BLaER1 treated with 17β-estradiol and CSF1 and Interleukin-3, amounts not matched to agents 10 nM and 100 nM (cell line): ENCODE measurements at regions not wholly inside any gene's neighbourhood (a gene's known extent, or its start where the extent isn't known, plus 50 kb on each side); places are given as distances from the start of the nearest gene placed in this dataset.

Experiments used
- H3K27ac ChIP-seq, 11 experiments: shearing (Covaris generic); formaldehyde crosslinking; 2 replicates each; pipeline ENCODE4 v1.8.1; 2022
- H3K27me3 ChIP-seq, 11 experiments: shearing (Covaris generic); formaldehyde crosslinking; 2 replicates each; pipeline ENCODE4 v1.8.1; 2022
- H3K36me3 ChIP-seq, 11 experiments: shearing (Covaris generic); formaldehyde crosslinking; 2 replicates each; pipeline ENCODE4 v1.8.1; 2022
- H3K4me1 ChIP-seq, 10 experiments: shearing (Covaris generic); formaldehyde crosslinking; 2 replicates each; pipeline ENCODE4 v1.8.1; 2022
- H3K4me2 ChIP-seq, 11 experiments: shearing (Covaris generic); formaldehyde crosslinking; 2 replicates each; pipeline ENCODE4 v1.8.1; 2022
- H3K4me3 ChIP-seq, 10 experiments: shearing (Covaris generic); formaldehyde crosslinking; 2 replicates each; pipeline ENCODE4 v1.8.1; 2022
- H3K9ac ChIP-seq, 11 experiments: shearing (Covaris generic); formaldehyde crosslinking; 2 replicates each; pipeline ENCODE4 v1.8.1; 2022
- H3K9me3 ChIP-seq, 11 experiments: shearing (Covaris generic); formaldehyde crosslinking; replicated peaks in 1 of 11; 2 replicates each; pipeline ENCODE4 v1.8.1; 2022
- H4K20me1 ChIP-seq, 11 experiments: shearing (Covaris generic); formaldehyde crosslinking; 2 replicates each; pipeline ENCODE4 v1.8.1; 2022
- Cebpa-rat ChIP-seq, 11 experiments: shearing (Covaris generic); IDR thresholded peaks; 2 replicates each; pipeline ENCODE4 v1.8.1; 2022

DNA sequence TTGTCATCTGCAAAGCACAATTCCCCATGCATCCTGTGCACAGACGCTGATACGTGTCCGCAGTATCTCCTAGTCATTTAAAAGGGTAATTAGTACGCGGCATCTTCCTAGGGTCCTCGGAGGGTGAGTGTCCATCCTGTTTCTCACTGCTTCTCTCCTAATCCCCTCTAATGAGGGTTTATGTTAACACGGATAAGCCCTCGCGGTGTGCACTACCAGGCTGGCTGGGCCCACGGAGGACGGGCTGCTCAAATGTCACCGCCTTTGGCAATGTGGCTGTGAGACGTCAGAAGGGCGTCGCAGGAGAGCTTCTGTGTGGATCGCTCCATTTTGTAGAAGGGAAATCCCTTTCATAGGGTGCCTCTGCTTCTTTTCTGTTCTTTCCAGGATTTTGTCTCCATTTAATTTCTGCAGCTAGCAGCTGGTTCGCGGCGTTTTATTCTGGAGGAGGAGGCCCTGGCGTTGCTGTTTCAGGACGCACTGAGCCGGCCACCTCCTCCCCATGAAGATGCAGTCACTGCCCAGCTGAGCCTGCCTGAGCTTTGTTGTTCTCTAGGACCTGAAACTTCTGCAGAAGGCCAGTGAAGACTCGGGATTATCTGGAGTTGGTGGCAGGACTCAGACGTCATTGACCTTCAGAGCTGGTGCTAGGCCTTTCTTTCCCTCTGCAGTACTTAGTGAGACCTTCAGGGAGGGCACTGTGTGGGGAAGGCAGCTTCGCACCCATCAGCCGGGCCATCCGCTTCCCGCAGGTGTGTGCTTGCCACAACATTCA lies 326.1 kb upstream of the IRX1 start:
- H3K27me3 ChIP-seq: no peaks in the 10 kb centered on the region
- no peak overlapping the region for H3K4me3 ChIP-seq

DNA sequence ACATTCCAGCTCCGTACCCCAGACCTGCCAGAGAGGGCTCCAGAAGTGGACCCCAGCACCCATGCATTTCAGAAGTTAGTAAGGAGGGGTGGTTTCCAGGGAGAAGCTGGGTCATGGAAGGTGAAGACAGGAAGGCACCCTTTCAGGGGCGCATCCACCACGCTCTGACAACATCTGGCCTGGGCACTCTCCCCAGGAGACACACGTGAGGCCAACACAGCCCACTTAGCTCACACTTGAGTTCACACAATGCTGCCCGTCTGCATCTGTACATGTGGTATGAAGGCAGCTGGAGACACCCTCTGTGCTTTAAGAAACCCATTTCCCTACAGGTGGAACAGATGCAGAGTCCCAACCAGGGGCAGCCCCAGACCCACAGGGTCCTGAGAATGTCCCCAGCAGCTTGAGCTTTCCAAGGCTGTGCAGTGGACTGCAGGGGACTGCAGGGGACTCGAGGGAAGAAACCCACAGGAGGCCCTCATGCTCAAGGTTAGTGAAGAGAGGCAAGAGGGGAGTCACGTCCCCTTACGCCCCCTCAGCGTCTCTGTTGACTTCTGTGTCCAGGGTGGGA lies 326.8 kb upstream of the IRX1 start:
- H3K27ac ChIP-seq: no peak overlapping the region
- no peak for TF ChIP-seq Cebpa-rat (IDR thresholded peaks at IDR 0.05)

More for the DNA sequence above, 326.1 kb upstream of the IRX1 start:
- H3K4me2 ChIP-seq: no peak overlapping the region
- no peaks in the 10 kb centered on the region for H3K36me3 ChIP-seq
- no peak overlapping the region for H3K9ac ChIP-seq
- no peaks in the 10 kb centered on the region for H3K9me3 ChIP-seq
- no peaks in the 10 kb centered on the region for H4K20me1 ChIP-seq
- no peak overlapping the region for H3K27ac ChIP-seq
- H3K4me1 ChIP-seq: peaks cover 0 to 19% (median 13%) of the 10 kb centered on the region in 10 experiments; a peak in 13 of 20 replicates
- no peak for TF ChIP-seq Cebpa-rat (IDR thresholded peaks at IDR 0.05)

DNA sequence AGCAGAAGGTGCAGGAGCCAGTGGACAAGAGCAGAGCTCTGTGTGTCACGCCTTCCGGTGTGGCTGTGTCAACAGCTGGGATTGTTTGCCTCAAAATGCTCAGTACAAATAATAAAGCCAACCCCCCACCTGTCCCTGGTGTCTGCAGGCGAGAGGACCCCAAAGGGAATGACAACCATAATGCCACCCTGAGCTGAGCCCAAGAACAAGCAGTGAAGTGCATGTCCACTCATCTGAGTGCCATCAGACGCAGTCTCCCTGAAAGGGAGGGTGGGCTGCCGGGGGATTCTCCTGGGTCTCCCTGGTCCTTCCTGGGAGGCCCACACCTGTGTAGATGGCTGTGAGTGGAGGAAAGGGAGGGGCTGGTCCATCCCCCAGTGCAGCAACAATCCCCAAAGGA lies 328.8 kb upstream of the IRX1 start:
- Histone ChIP-seq H3K27me3 (no peaks in the 10 kb centered on the region), H3K9me3 (peaks cover 0 to 10% (median 2%) of the 10 kb centered on the region in 11 experiments; a peak in 5 of 22 replicates), H3K4me1 (peaks cover 0 to 19% (median 13%) of the 10 kb centered on the region in 10 experiments; a peak in 13 of 20 replicates), H4K20me1 (no peaks in the 10 kb centered on the region), H3K4me3 (no peak overlapping the region), H3K4me2 (no peak overlapping the region), H3K9ac (no peak overlapping the region), H3K27ac (no peak overlapping the region), H3K36me3 (no peaks in the 10 kb centered on the region)
- TF ChIP-seq Cebpa-rat (IDR thresholded peaks at IDR 0.05): no peak

More for the DNA sequence above, 326.8 kb upstream of the IRX1 start:
- Histone ChIP-seq H3K9me3 (no peaks in the 10 kb centered on the region), H3K4me3 (no peak overlapping the region), H3K9ac (no peak overlapping the region), H4K20me1 (no peaks in the 10 kb centered on the region), H3K27me3 (no peaks in the 10 kb centered on the region), H3K4me1 (peaks cover 0 to 19% (median 13%) of the 10 kb centered on the region in 10 experiments; a peak in 13 of 20 replicates), H3K36me3 (no peaks in the 10 kb centered on the region), H3K4me2 (peak overlapping the region in 8 of 11 experiments; percentile 20 to 59 (median 46); a peak in 15 of 22 replicates)

DNA sequence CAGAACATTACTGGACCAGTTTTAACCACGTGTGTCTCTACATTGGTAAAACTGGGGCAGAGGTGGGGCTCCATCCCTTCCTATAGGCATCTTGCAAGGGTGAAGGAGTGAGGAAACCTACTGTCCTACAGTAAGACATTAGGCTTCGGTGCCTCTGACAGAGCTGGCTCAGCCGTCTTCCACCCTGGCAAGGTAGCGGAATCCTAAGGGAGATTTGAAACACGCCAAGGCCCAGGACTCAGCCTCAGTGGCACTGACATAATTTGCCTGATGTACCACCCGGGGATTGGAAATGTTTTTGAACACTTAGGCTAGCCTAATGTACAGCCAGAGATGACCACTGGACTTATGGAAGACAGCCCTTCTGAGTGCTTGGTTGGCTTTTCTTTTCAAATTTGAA lies 329.7 kb upstream of the IRX1 start:
- Histone ChIP-seq H3K9me3 (peaks cover 0 to 16% (median 4%) of the 10 kb centered on the region in 11 experiments; a peak in 6 of 22 replicates), H3K36me3 (no peaks in the 10 kb centered on the region), H4K20me1 (no peaks in the 10 kb centered on the region), H3K9ac (no peak overlapping the region), H3K27ac (no peak overlapping the region), H3K27me3 (no peaks in the 10 kb centered on the region), H3K4me3 (no peak overlapping the region), H3K4me2 (no peak overlapping the region), H3K4me1 (peaks cover 0 to 19% (median 13%) of the 10 kb centered on the region in 10 experiments; a peak in 13 of 20 replicates)
- TF ChIP-seq Cebpa-rat (IDR thresholded peaks at IDR 0.05): no peak

DNA sequence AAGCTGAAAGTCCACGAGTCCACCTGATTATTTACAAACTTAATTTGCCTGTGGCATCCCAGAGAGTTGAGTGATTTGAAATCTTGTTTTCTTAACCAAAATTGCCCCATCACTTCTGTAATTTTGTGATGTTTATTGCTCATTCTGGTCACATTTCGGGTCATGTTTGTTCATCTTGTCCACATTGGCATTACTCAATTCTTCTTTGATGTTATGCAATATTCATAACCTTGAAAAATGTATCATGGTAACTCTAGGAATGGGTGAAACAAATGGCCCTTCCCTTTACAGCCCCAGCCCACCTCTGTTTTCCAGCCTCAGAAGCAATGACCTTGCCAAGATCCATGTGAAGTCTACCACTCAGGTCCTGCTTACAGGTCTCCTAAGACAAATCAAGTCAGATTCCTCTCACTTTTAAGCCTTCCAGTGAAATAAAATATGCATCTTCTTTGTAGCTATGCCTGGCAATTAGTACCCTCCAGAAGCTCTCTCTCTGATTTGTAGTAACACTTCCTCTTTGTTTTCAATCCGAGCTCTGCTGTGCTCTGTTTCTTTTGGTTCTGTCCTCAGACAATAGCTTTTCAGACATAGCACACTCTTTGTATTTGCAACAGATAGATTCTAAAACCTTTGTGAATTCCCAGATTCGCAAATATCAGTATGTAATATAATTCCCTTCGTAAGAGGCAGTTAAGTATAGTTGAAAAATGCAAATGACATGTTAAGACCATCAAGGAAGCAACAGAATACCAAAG lies 330.3 kb upstream of the IRX1 start:
- H3K27ac ChIP-seq: no peak overlapping the region
- H3K4me3 ChIP-seq: no peak overlapping the region
- H4K20me1 ChIP-seq: no peaks in the 10 kb centered on the region
- H3K9me3 ChIP-seq: peaks cover 0 to 16% (median 4%) of the 10 kb centered on the region in 11 experiments; a peak in 6 of 22 replicates
- no peak overlapping the region for H3K4me2 ChIP-seq
- no peak overlapping the region for H3K9ac ChIP-seq
- H3K27me3 ChIP-seq: no peaks in the 10 kb centered on the region
- no peaks in the 10 kb centered on the region for H3K36me3 ChIP-seq
- 0 out of 22 replicates have a peak, but pooled peaks of 1 of the 11 experiments have one; percentile 9 for TF ChIP-seq Cebpa-rat (IDR thresholded peaks at IDR 0.05)
- peaks cover 0 to 19% (median 13%) of the 10 kb centered on the region in 10 experiments; a peak in 11 of 20 replicates for H3K4me1 ChIP-seq

DNA sequence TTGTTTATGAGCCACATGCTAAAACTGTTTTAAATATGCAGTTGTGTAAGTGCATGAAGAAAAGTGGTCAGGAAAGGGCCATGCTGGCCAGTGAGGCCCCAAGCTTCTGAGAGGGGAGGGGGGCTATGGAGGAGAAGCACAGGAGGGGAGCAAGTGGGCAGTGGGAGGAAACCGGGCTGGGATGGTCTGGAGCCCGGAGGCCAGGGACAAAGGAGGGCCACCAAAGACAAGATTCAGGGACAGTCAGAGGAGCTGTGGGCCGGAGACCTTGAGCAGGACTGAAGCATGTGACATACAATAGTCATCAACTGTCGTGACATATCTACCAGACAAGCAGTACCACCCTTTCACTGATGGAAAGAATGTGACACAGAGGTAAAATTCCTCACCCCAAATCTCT lies 333.2 kb upstream of the IRX1 start:
- Histone ChIP-seq H4K20me1 (no peaks in the 10 kb centered on the region), H3K9ac (no peak overlapping the region), H3K27me3 (no peaks in the 10 kb centered on the region), H3K36me3 (no peaks in the 10 kb centered on the region), H3K4me3 (no peak overlapping the region), H3K4me2 (no peak overlapping the region), H3K27ac (no peak overlapping the region), H3K4me1 (no peaks in the 10 kb centered on the region), H3K9me3 (peaks cover 0 to 16% (median 4%) of the 10 kb centered on the region in 11 experiments; a peak in 6 of 22 replicates)
- no peak for TF ChIP-seq Cebpa-rat (IDR thresholded peaks at IDR 0.05)

DNA sequence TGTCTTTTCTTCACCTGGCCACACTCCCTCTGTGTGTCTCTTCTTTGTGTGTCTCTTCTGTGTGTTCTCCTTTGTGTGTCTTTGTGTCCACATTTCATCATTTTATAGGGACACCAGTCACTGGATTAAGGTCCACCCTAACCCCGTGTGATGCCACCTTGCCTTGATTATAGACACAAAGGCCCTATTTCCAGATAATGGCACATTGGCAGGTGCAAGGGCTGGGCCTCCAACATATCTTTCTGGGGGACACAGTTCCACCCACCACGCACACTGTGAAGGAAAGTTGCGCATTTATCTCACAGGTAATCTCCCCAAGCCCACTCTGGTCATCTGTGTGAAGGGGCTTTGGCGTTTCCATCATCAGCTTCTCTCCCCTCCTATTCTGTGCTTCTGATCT lies 334.6 kb upstream of the IRX1 start:
- Histone ChIP-seq H3K4me3 (no peak overlapping the region), H4K20me1 (no peaks in the 10 kb centered on the region), H3K27ac (no peak overlapping the region), H3K9me3 (peaks cover 0 to 16% (median 4%) of the 10 kb centered on the region in 11 experiments; a peak in 6 of 22 replicates), H3K9ac (no peak overlapping the region), H3K4me1 (no peaks in the 10 kb centered on the region), H3K27me3 (no peaks in the 10 kb centered on the region), H3K4me2 (no peak overlapping the region), H3K36me3 (no peaks in the 10 kb centered on the region)
- no peak for TF ChIP-seq Cebpa-rat (IDR thresholded peaks at IDR 0.05)

DNA sequence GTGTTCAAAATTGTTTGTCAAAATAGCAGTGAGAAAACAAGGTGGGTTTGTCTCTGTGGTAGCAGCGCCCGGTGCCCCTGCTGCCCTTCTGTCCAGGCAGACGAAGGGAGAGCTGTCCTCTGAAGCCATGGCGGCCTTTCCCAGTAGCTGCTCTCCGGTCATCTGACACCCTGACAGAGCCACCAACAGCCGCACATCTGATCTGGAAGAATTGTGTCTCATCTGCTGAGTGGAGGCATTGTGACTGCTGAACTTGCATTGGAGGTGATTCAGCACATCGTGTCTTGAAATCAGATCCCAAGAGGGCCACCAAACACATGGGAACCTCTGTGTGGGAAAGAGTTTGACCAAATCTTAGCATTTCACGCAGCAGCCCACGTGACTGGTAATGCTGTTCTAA lies 337.6 kb upstream of the IRX1 start:
- H3K4me1 ChIP-seq: no peaks in the 10 kb centered on the region
- no peaks in the 10 kb centered on the region for H3K36me3 ChIP-seq
- peaks cover 0 to 15% (median 5%) of the 10 kb centered on the region in 11 experiments; a peak in 7 of 22 replicates for H3K9me3 ChIP-seq
- H4K20me1 ChIP-seq: no peaks in the 10 kb centered on the region
- no peak overlapping the region for H3K4me3 ChIP-seq
- TF ChIP-seq Cebpa-rat (IDR thresholded peaks at IDR 0.05): no peak
- H3K27ac ChIP-seq: no peak overlapping the region
- no peaks in the 10 kb centered on the region for H3K27me3 ChIP-seq
- H3K4me2 ChIP-seq: no peak overlapping the region
- no peak overlapping the region for H3K9ac ChIP-seq

DNA sequence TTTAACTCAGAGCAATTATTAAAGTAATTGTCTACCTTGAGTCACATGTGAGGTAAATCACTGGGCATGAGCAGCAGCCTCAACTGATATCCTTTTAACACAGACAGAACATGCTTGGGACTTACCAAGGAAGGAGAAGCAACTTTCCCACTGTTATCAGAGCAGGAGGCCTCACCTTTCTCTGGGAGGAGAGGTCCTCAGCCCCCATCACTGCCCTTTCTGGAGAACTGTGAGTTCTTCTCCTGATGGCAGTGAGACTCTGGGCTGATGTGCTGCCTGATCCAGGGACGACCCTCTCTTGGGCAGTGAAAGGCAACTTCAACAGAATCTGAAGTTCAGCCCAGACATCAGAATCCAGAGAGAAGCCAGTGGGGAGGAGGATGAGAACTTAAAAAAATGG lies 343.4 kb upstream of the IRX1 start:
- H3K27me3 ChIP-seq: no peaks in the 10 kb centered on the region
- H3K4me3 ChIP-seq: no peak overlapping the region
- H3K9me3 ChIP-seq: peaks cover 0 to 7% (median 0%) of the 10 kb centered on the region in 11 experiments; a peak in 1 of 22 replicates
- H4K20me1 ChIP-seq: no peaks in the 10 kb centered on the region
- H3K4me1 ChIP-seq: no peaks in the 10 kb centered on the region
- no peak overlapping the region for H3K4me2 ChIP-seq
- no peak overlapping the region for H3K9ac ChIP-seq
- H3K36me3 ChIP-seq: no peaks in the 10 kb centered on the region
- no peak for TF ChIP-seq Cebpa-rat (IDR thresholded peaks at IDR 0.05)
- no peak overlapping the region for H3K27ac ChIP-seq
